T-cell (primary cell): ENCODE measurements at regions not wholly inside any gene's neighbourhood (a gene's known extent, or its start where the extent isn't known, plus 50 kb on each side); places are given as distances from the start of the nearest gene placed in this dataset.

Experiments used
- ATAC-seq, 4 experiments: fragments of 200-7000 bp in 3 of 4; fragments of 150-1000 bp in 1 of 4; cut with Tn5 transposase; replicated peaks in 1 of 4; 1 replicate in 3 of 4; 2 replicates in 1 of 4; pipeline ENCODE4 v1.10.0; 2021; ENCODE audit warnings: moderate library complexity in 3 of 4, mild to moderate bottlenecking in 2 of 4, moderate number of reproducible peaks in 1 of 4
- CTCF ChIA-PET, 2 donors: fragments of 300-600 bp; sonication (Branson Sonifier 250); formaldehyde crosslinking; loops; one replicate each; lab custom pipeline; 2022; ENCODE audit warnings: antibody characterized with exemption in 2 of 2; lab: Charles Lee
- POLR2A ChIA-PET, 2 donors: fragments of 300-600 bp; sonication (Branson Sonifier 250); formaldehyde crosslinking; loops; one replicate each; lab custom pipeline; 2022; ENCODE audit warnings: antibody characterized with exemption in 2 of 2; lab: Charles Lee
- DNase-seq, 35 experiments: peaks; one replicate each; pipeline versions ENCODE4 v3.0.0 to v3.0.0-alpha.2; 2013 to 2023
- H3K27ac ChIP-seq: one replicate; pipeline ENCODE4 v1.5.1; 2013; ENCODE audit warnings: low read length
- H3K27me3 ChIP-seq, 2 experiments: replicated peaks in 1 of 2; 1 replicate in 1 of 2; 2 replicates in 1 of 2; pipeline versions ENCODE4 v1.6.1 to v1.7.0; 2013; ENCODE audit warnings: low read length in 1 of 2, mixed read lengths in 1 of 2; ENCODE audit not compliant: control insufficient read depth in 2 of 2, insufficient read depth in 2 of 2; ENCODE audit errors: extremely low read depth in 1 of 2
- H3K36me3 ChIP-seq, 2 donors: 1 replicate in 1 of 2; 2 replicates in 1 of 2; pipeline versions ENCODE4 v1.6.1 to v1.7.0; 2013; ENCODE audit warnings: low read length in 1 of 2; ENCODE audit not compliant: control insufficient read depth in 2 of 2, insufficient read depth in 1 of 2; ENCODE audit errors: extremely low read depth in 1 of 2
- H3K4me1 ChIP-seq, 2 experiments: 1 replicate in 1 of 2; 2 replicates in 1 of 2; pipeline versions ENCODE4 v1.6.1 to v1.7.0; 2013; ENCODE audit warnings: low read length in 2 of 2, mixed read lengths in 1 of 2; ENCODE audit not compliant: insufficient read depth in 2 of 2, control insufficient read depth in 1 of 2; ENCODE audit errors: extremely low read depth in 1 of 2
- H3K4me3 ChIP-seq, 2 donors: 1 replicate in 1 of 2; 2 replicates in 1 of 2; pipeline versions ENCODE4 v1.5.1 to v1.7.0; 2013; ENCODE audit warnings: mild to moderate bottlenecking in 2 of 2, low read length in 1 of 2, moderate library complexity in 1 of 2; ENCODE audit not compliant: control insufficient read depth in 1 of 2; ENCODE audit errors: extremely low read depth in 1 of 2
- H3K9me3 ChIP-seq: 2 replicates; pipeline ENCODE4 v1.7.0; 2013
- H3K27ac Mint-ChIP-seq, 2 donors: one replicate each; pipeline ENCODE4 v1.8.0; 2020 to 2021; ENCODE audit warnings: mild to moderate bottlenecking in 2 of 2, mixed read lengths in 2 of 2
- H3K27me3 Mint-ChIP-seq, 2 donors: one replicate each; pipeline ENCODE4 v1.8.0; 2021 to 2022; ENCODE audit warnings: mixed read lengths in 2 of 2
- H3K36me3 Mint-ChIP-seq: one replicate; pipeline ENCODE4 v1.8.0; 2021; ENCODE audit warnings: mixed read lengths
- H3K4me1 Mint-ChIP-seq, 3 donors: one replicate each; pipeline ENCODE4 v1.8.0; 2020 to 2022; ENCODE audit warnings: mixed read lengths in 3 of 3, mild to moderate bottlenecking in 1 of 3
- H3K4me3 Mint-ChIP-seq, 3 donors: one replicate each; pipeline ENCODE4 v1.8.0; 2020 to 2022; ENCODE audit warnings: mild to moderate bottlenecking in 3 of 3, mixed read lengths in 3 of 3, moderate library complexity in 3 of 3
- H3K9me3 Mint-ChIP-seq, 3 donors: one replicate each; pipeline ENCODE4 v1.8.0; 2020 to 2022; ENCODE audit warnings: mixed read lengths in 3 of 3
- WGBS: methylation state at CpG from one replicate; pipeline ENCODE4 v1.1.5; 2013; ENCODE audit warnings: missing lambda C conversion rate; ENCODE audit not compliant: insufficient coverage; 5-methylcytosine and 5-hydroxymethylcytosine counted together

- H3K4me1 ChIP-seq: peaks cover 0 to 2% of the 10 kb centered on the region in 2 experiments
- no peaks in the 10 kb centered on the region for H3K9me3 ChIP-seq
- no peak overlapping the region for H3K27ac Mint-ChIP-seq
- ATAC-seq (no peak), DNase-seq (no peak)
- peaks cover 0 to 25% (median 5%) of the 10 kb centered on the region in 3 donors for H3K4me1 Mint-ChIP-seq
- POLR2A ChIA-PET: interaction anchor here in 1 of 2 donors (0.5 to 1.0 kb wide), 3 partner anchors 10 to 253 kb away, joined by 3 to 8 read pairs (median 5); no protein-coding TSS in a partner anchor
- H3K27me3 ChIP-seq: no peaks in the 10 kb centered on the region
- H3K27me3 Mint-ChIP-seq: no peaks in the 10 kb centered on the region
- H3K4me3 Mint-ChIP-seq: no peak overlapping the region
- no CpG with 5 or more reads among the region's 2 CpGs for WGBS
- no peaks in the 10 kb centered on the region for H3K36me3 ChIP-seq
- no peaks in the 10 kb centered on the region for H3K36me3 Mint-ChIP-seq
- H3K9me3 Mint-ChIP-seq: no peaks in the 10 kb centered on the region
- CTCF ChIA-PET: interaction anchor here in 1 of 2 donors (1.0 kb wide), 1 partner anchor 316 kb away, joined by 3 read pairs; no protein-coding TSS in a partner anchor
- H3K4me3 ChIP-seq: no peak overlapping the region
- H3K27ac ChIP-seq: no peak overlapping the region
These were observed 252.2 kb upstream of the ATP2B1 start for GRCh38 chr12:89960607-89961394.

- CTCF ChIA-PET: interaction anchor here (0.6 to 0.8 kb wide), 2 partner anchors 11 to 83 kb away, joined by 3 read pairs; no protein-coding TSS in a partner anchor
- Mint-ChIP-seq H3K9me3 (no peaks in the 10 kb centered on the region), H3K27me3 (no peaks in the 10 kb centered on the region), H3K4me1 (peaks cover 0 to 25% (median 5%) of the 10 kb centered on the region in 3 donors), H3K36me3 (no peaks in the 10 kb centered on the region), H3K27ac (no peak overlapping the region), H3K4me3 (no peak overlapping the region)
- peaks cover 0 to 2% of the 10 kb centered on the region in 2 experiments for H3K4me1 ChIP-seq
- DNase-seq: peak in 1 of 35 experiments; percentile 53
- WGBS: 57% methylated on average over 1 of the region's 2 CpGs
- no peaks in the 10 kb centered on the region for H3K36me3 ChIP-seq
- H3K27ac ChIP-seq: no peak overlapping the region
- no peaks in the 10 kb centered on the region for H3K27me3 ChIP-seq
- ATAC-seq: peak in 2 of 4 experiments; percentile 47 to 58
- POLR2A ChIA-PET: interaction anchor here (0.5 to 0.7 kb wide), 3 partner anchors 10 to 252 kb away, joined by 3 to 8 read pairs (median 3); no protein-coding TSS in a partner anchor
- no peaks in the 10 kb centered on the region for H3K9me3 ChIP-seq
- H3K4me3 ChIP-seq: no peak overlapping the region
These were observed 251.4 kb upstream of the ATP2B1 start for GRCh38 chr12:89960011-89960507.

GRCh38 chr12:89959179-89959578 lies 250.5 kb upstream of the ATP2B1 start:
- no peaks in the 10 kb centered on the region for H3K27me3 Mint-ChIP-seq
- no peak for ATAC-seq
- H3K4me1 Mint-ChIP-seq: peaks cover 0 to 25% (median 5%) of the 10 kb centered on the region in 3 donors
- Histone ChIP-seq H3K27me3 (no peaks in the 10 kb centered on the region), H3K27ac (no peak overlapping the region), H3K9me3 (no peaks in the 10 kb centered on the region), H3K36me3 (no peaks in the 10 kb centered on the region), H3K4me1 (peaks cover 0 to 2% of the 10 kb centered on the region in 2 experiments), H3K4me3 (no peak overlapping the region)
- CTCF ChIA-PET: interaction anchor here in 1 of 2 donors (0.8 kb wide), 1 partner anchor 10 kb away, joined by 3 read pairs; no protein-coding TSS in a partner anchor
- POLR2A ChIA-PET: no interaction called here
- no peak overlapping the region for H3K27ac Mint-ChIP-seq
- no peak overlapping the region for H3K4me3 Mint-ChIP-seq
- H3K9me3 Mint-ChIP-seq: no peaks in the 10 kb centered on the region
- H3K36me3 Mint-ChIP-seq: no peaks in the 10 kb centered on the region
- no CpG with 5 or more reads among the region's 1 CpG for WGBS
- DNase-seq: no peak

- no peaks in the 10 kb centered on the region for H3K36me3 ChIP-seq
- DNase-seq (no peak), ATAC-seq (no peak)
- Mint-ChIP-seq H3K4me1 (peaks cover 25 to 34% (median 26%) of the 10 kb centered on the region in 3 donors), H3K9me3 (no peaks in the 10 kb centered on the region), H3K4me3 (no peak overlapping the region), H3K36me3 (no peaks in the 10 kb centered on the region), H3K27ac (no peak overlapping the region), H3K27me3 (no peaks in the 10 kb centered on the region)
- CTCF ChIA-PET: no interaction called here
- H3K27ac ChIP-seq: no peak overlapping the region
- no peaks in the 10 kb centered on the region for H3K27me3 ChIP-seq
- peaks cover 12 to 23% of the 10 kb centered on the region in 2 experiments for H3K4me1 ChIP-seq
- POLR2A ChIA-PET: interaction anchor here in 1 of 2 donors (0.6 kb wide), 1 partner anchor 38 kb away, joined by 3 read pairs; no protein-coding TSS in a partner anchor
- no CpG with 5 or more reads among the region's 3 CpGs for WGBS
- no peak overlapping the region for H3K4me3 ChIP-seq
- H3K9me3 ChIP-seq: no peaks in the 10 kb centered on the region
These were observed 245.6 kb upstream of the ATP2B1 start for GRCh38 chr12:89954259-89954658.

GRCh38 chr12:89951694-89952060 lies 243.0 kb upstream of the ATP2B1 start:
- Mint-ChIP-seq H3K36me3 (no peaks in the 10 kb centered on the region), H3K4me3 (no peak overlapping the region), H3K27ac (peak overlapping the region in 1 of 2 donors; percentile 5), H3K9me3 (no peaks in the 10 kb centered on the region), H3K4me1 (peaks cover 44 to 58% (median 49%) of the 10 kb centered on the region in 3 donors), H3K27me3 (no peaks in the 10 kb centered on the region)
- POLR2A ChIA-PET: interaction anchor here (0.5 to 2.8 kb wide), 8 partner anchors 10 to 330 kb away, joined by 3 to 23 read pairs (median 4); partner anchors contain the start of gene ATP2B1 (in 1 of the 2)
- CTCF ChIA-PET: interaction anchor here in 1 of 2 donors (0.9 kb wide), 2 partner anchors 88 to 427 kb away, joined by 3 to 4 read pairs; partner anchors contain the start of gene GALNT4
- H3K4me3 ChIP-seq: no peak overlapping the region
- ATAC-seq (no peak), DNase-seq (no peak)
- WGBS: 89% methylated on average over 1 of the region's 2 CpGs
- no peaks in the 10 kb centered on the region for H3K36me3 ChIP-seq
- H3K4me1 ChIP-seq: peaks cover 14 to 38% of the 10 kb centered on the region in 2 experiments
- no peaks in the 10 kb centered on the region for H3K27me3 ChIP-seq
- H3K9me3 ChIP-seq: no peaks in the 10 kb centered on the region
- H3K27ac ChIP-seq: peak overlapping the region; percentile 92
